H9 (cell line): ENCODE measurements at regions not wholly inside any gene's neighbourhood (a gene's known extent, or its start where the extent isn't known, plus 50 kb on each side); places are given as distances from the start of the nearest gene placed in this dataset.

Experiments
- DNase-seq: peaks from one replicate; pipeline ENCODE4 v3.0.0-alpha.2; 2017
- H2AFZ ChIP-seq: one replicate; pipeline ENCODE4 v1.6.1; 2013; ENCODE audit warnings: mild to moderate bottlenecking, low read length, control low read depth, moderate library complexity
- H2AK5ac ChIP-seq: 2 replicates; pipeline ENCODE4 v1.6.1; 2013; ENCODE audit warnings: low read length, control low read depth, mixed read lengths; ENCODE audit not compliant: insufficient read length
- H2BK120ac ChIP-seq: one replicate; pipeline ENCODE4 v1.6.1; 2013; ENCODE audit warnings: low read depth, mild to moderate bottlenecking, low read length, control low read depth, inconsistent platforms; ENCODE audit not compliant: poor library complexity, severe bottlenecking
- H2BK12ac ChIP-seq: 2 replicates; pipeline ENCODE4 v1.6.1; 2013; ENCODE audit warnings: low read length, control low read depth, mixed read lengths, low read depth; ENCODE audit not compliant: insufficient read length
- H2BK15ac ChIP-seq: 2 replicates; pipeline ENCODE4 v1.6.1; 2013; ENCODE audit warnings: low read depth, low read length, control low read depth
- H2BK20ac ChIP-seq: one replicate; pipeline ENCODE4 v1.6.1; 2013; ENCODE audit warnings: low read depth, mild to moderate bottlenecking, low read length, control low read depth, inconsistent platforms; ENCODE audit not compliant: poor library complexity, severe bottlenecking
- H2BK5ac ChIP-seq: 2 replicates; pipeline ENCODE4 v1.6.1; 2013; ENCODE audit warnings: low read length, control low read depth, mixed read lengths; ENCODE audit not compliant: insufficient read length
- H3K14ac ChIP-seq: 2 replicates; pipeline ENCODE4 v1.6.1; 2013; ENCODE audit warnings: low read length, control low read depth; ENCODE audit not compliant: insufficient read depth
- H3K18ac ChIP-seq: 2 replicates; pipeline ENCODE4 v1.6.1; 2013; ENCODE audit warnings: low read depth, mild to moderate bottlenecking, mixed read lengths, low read length, control low read depth; ENCODE audit not compliant: insufficient read length
- H3K23ac ChIP-seq: 2 replicates; pipeline ENCODE4 v1.6.1; 2013; ENCODE audit warnings: low read length, control low read depth, mixed read lengths, low read depth; ENCODE audit not compliant: insufficient read length
- H3K23me2 ChIP-seq: 2 replicates; pipeline ENCODE4 v1.6.1; 2013; ENCODE audit warnings: low read depth, mild to moderate bottlenecking, mixed read lengths, low read length, control low read depth; ENCODE audit not compliant: insufficient read length, poor library complexity, severe bottlenecking
- H3K27ac ChIP-seq: 2 replicates; pipeline ENCODE4 v1.5.1; 2013; ENCODE audit warnings: low read length, control low read depth, mixed read lengths, low read depth; ENCODE audit not compliant: insufficient read length
- H3K27me3 ChIP-seq: 2 replicates; pipeline ENCODE4 v1.6.1; 2013; ENCODE audit warnings: low read length, control low read depth, inconsistent platforms; ENCODE audit not compliant: insufficient read depth
- H3K4ac ChIP-seq: 2 replicates; pipeline ENCODE4 v1.6.1; 2013; ENCODE audit warnings: low read depth, mild to moderate bottlenecking, control low read depth, inconsistent platforms, low read length, moderate library complexity
- H3K4me1 ChIP-seq: 2 replicates; pipeline ENCODE4 v1.6.1; 2013; ENCODE audit warnings: low read length, control low read depth, inconsistent platforms; ENCODE audit not compliant: insufficient read depth
- H3K4me2 ChIP-seq: 2 replicates; pipeline ENCODE4 v1.6.1; 2013; ENCODE audit warnings: low read length, control low read depth, mixed read lengths; ENCODE audit not compliant: insufficient read length, insufficient read depth
- H3K56ac ChIP-seq: 2 replicates; pipeline ENCODE4 v1.6.1; 2013; ENCODE audit warnings: low read depth, mild to moderate bottlenecking, mixed read lengths, low read length, control low read depth; ENCODE audit not compliant: insufficient read length
- H3K79me1 ChIP-seq: 2 replicates; pipeline ENCODE4 v1.6.1; 2013; ENCODE audit warnings: low read depth, mild to moderate bottlenecking, moderate library complexity, low read length, control low read depth, inconsistent platforms; ENCODE audit not compliant: insufficient read depth, poor library complexity, severe bottlenecking
- H3K79me2 ChIP-seq: 2 replicates; pipeline ENCODE4 v1.6.1; 2013; ENCODE audit warnings: low read length, control low read depth, inconsistent platforms; ENCODE audit not compliant: insufficient read depth
- H3K9ac ChIP-seq: 2 replicates; pipeline ENCODE4 v1.6.1; 2013; ENCODE audit warnings: low read length, control low read depth, mixed read lengths; ENCODE audit not compliant: insufficient read length; ENCODE audit errors: extremely low read depth
- H3K9me3 ChIP-seq: one replicate; pipeline ENCODE4 v1.6.1; 2013; ENCODE audit warnings: low read depth, low read length, inconsistent platforms; ENCODE audit not compliant: control insufficient read depth
- H3T11ph ChIP-seq: one replicate; pipeline ENCODE4 v1.6.1; 2013; ENCODE audit warnings: mild to moderate bottlenecking, low read length, control low read depth, inconsistent platforms
- H4K20me1 ChIP-seq: one replicate; pipeline ENCODE4 v1.6.1; 2013; ENCODE audit not compliant: control insufficient read depth, insufficient read length, insufficient read depth
- H4K5ac ChIP-seq: 2 replicates; pipeline ENCODE4 v1.6.1; 2013; ENCODE audit warnings: low read depth, mild to moderate bottlenecking, mixed read lengths, low read length, control low read depth; ENCODE audit not compliant: insufficient read length
- H4K8ac ChIP-seq: replicated peaks from 2 replicates; pipeline ENCODE4 v1.6.1; 2013; ENCODE audit warnings: low read length, control low read depth, mixed read lengths, low read depth; ENCODE audit not compliant: insufficient read length
- H4K91ac ChIP-seq: 2 replicates; pipeline ENCODE4 v1.6.1; 2013; ENCODE audit warnings: low read depth, mild to moderate bottlenecking, moderate library complexity, mixed read lengths, low read length, control low read depth; ENCODE audit not compliant: insufficient read length
- H3K27ac Mint-ChIP-seq, 3 experiments: 2 replicates in 2 of 3; 3 replicates in 1 of 3; pipeline ENCODE4 v1.8.0; 2020 to 2021; ENCODE audit warnings: mixed read lengths in 3 of 3, mild to moderate bottlenecking in 1 of 3, moderate library complexity in 1 of 3
- H3K27me3 Mint-ChIP-seq: 2 replicates; pipeline ENCODE4 v1.8.0; 2021; ENCODE audit warnings: low read depth, mild to moderate bottlenecking, moderate library complexity, mixed read lengths
- H3K36me3 Mint-ChIP-seq, 3 experiments: 2 replicates in 2 of 3; 3 replicates in 1 of 3; pipeline ENCODE4 v1.8.0; 2020 to 2021; ENCODE audit warnings: low read depth in 3 of 3, mixed read lengths in 3 of 3; ENCODE audit not compliant: insufficient read depth in 1 of 3
- H3K4me1 Mint-ChIP-seq, 2 experiments: 2 replicates each; pipeline ENCODE4 v1.8.0; 2020; ENCODE audit warnings: mixed read lengths in 2 of 2
- H3K4me3 Mint-ChIP-seq, 2 experiments: 2 replicates in 1 of 2; 3 replicates in 1 of 2; pipeline ENCODE4 v1.8.0; 2020 to 2021; ENCODE audit warnings: mild to moderate bottlenecking in 2 of 2, mixed read lengths in 2 of 2, moderate library complexity in 1 of 2
- H3K9me3 Mint-ChIP-seq, 2 experiments: 2 replicates in 1 of 2; 3 replicates in 1 of 2; pipeline ENCODE4 v1.8.0; 2020; ENCODE audit warnings: mild to moderate bottlenecking in 2 of 2, mixed read lengths in 2 of 2, moderate library complexity in 1 of 2
- CTCF ChIP-seq: fragments of 200-600 bp; sonication (generic); conservative IDR thresholded peaks from 3 replicates; pipeline ENCODE4 v1.8.0; 2021; ENCODE audit warnings: antibody characterized with exemption, mild to moderate bottlenecking
- WGBS: extraction: QIAGEN DNeasy Blood & Tissue Kit; methylation state at CpG from one replicate; pipeline ENCODE4 v1.1.7; 2013; ENCODE audit warnings: missing lambda C conversion rate, low lambda C conversion rate, mixed read lengths; ENCODE audit not compliant: insufficient read length; ENCODE audit errors: extremely low coverage; 5-methylcytosine and 5-hydroxymethylcytosine counted together

DNA sequence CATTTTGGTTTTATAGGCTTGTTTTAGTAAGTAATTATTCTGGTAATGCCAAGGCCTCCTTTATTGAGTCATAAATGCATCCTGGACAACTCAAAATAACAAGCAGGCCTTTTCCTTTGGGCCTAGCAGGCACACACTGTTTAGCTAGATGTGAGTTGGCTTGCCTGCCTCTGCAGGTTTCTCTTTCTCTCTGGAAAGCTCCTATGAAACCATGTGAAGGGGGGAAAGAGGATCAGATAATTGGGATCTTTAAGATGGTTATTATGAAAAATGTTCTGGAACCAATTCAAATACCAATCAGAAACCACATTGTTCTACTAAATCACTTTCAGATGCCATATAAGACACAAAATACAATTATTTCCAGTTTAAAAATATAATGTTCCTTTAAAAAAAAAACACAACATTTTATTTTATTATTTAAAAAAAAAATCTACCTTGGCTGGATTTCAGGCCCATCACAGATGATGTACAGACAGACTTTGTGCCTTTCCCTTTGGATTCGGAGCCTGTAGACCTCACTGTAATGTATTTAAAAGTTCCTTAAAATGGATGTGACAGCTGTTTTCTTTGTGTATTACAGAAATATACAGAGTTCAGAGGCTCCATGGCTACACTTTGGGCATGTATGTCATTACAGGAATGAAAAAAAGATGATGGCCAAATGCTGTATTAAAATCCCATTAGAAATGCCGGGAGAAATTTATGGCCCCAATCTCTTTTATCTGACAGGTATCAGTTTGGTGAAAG, 80.2 kb downstream of the NTMT2 start:
- H3K36me3 Mint-ChIP-seq, result no peaks in the 10 kb centered on the region
- Histone ChIP-seq H2BK12ac (no peak overlapping the region), H3K27ac (no peak overlapping the region), H3K23me2 (no peaks in the 10 kb centered on the region), H3K9me3 (no peaks in the 10 kb centered on the region), H2AFZ (no peak overlapping the region), H3T11ph (no peak overlapping the region), H3K27me3 (no peaks in the 10 kb centered on the region), H3K79me2 (no peaks in the 10 kb centered on the region), H3K23ac (no peak overlapping the region), H4K5ac (no peak overlapping the region), H3K56ac (no peak overlapping the region), H2BK120ac (no peak overlapping the region), H3K4me2 (no peak overlapping the region), H3K4ac (no peak overlapping the region), H4K91ac (no peak overlapping the region), H3K79me1 (no peaks in the 10 kb centered on the region), H3K18ac (no peak overlapping the region), H2BK15ac (no peak overlapping the region), H4K20me1 (no peaks in the 10 kb centered on the region), H3K9ac (no peak overlapping the region), H2BK20ac (no peak overlapping the region), H2AK5ac (no peak overlapping the region), H4K8ac (no peak overlapping the region), H3K14ac (no peak overlapping the region), H3K4me1 (no peaks in the 10 kb centered on the region; the same call in 1 of the 2 replicates), H2BK5ac (no peak overlapping the region)
- no peaks in the 10 kb centered on the region for H3K4me1 Mint-ChIP-seq
- no peaks in the 10 kb centered on the region for H3K27me3 Mint-ChIP-seq
- no peak overlapping the region for H3K4me3 Mint-ChIP-seq
- no peak for TF ChIP-seq CTCF
- no CpG with 5 or more reads among the region's 2 CpGs for WGBS
- H3K9me3 Mint-ChIP-seq, result no peaks in the 10 kb centered on the region
- H3K27ac Mint-ChIP-seq, result no peak overlapping the region
- DNase-seq, result no peak
